Tibial nerve (tissue), 4 donors: ENCODE measurements at regions not wholly inside any gene's neighbourhood (a gene's known extent, or its start where the extent isn't known, plus 50 kb on each side); places are given as distances from the start of the nearest gene placed in this dataset.

Experiments
- DNase-seq, 2 donors: peaks; one replicate each; pipeline ENCODE4 v3.0.0-alpha.2; 2019; ENCODE audit warnings: low spot score in 2 of 2
- H3K27ac ChIP-seq, 4 donors: fragments of 200-600 bp; sonication (generic) in 3 of 4; one replicate each; pipeline ENCODE4 v1.5.1; 2017 to 2019; ENCODE audit warnings: mild to moderate bottlenecking in 1 of 4
- H3K27me3 ChIP-seq, 2 donors: fragments of 200-600 bp; sonication (generic) in 1 of 2; one replicate each; pipeline versions ENCODE4 v1.5.1 to v1.6.0; 2017 to 2019
- H3K36me3 ChIP-seq, 3 donors: fragments of 200-600 bp; sonication (generic); one replicate each; pipeline ENCODE4 v1.5.1; 2018 to 2019
- H3K4me1 ChIP-seq, 4 donors: fragments of 200-600 bp; sonication (generic) in 3 of 4; one replicate each; pipeline ENCODE4 v1.5.1; 2017 to 2019
- H3K4me3 ChIP-seq, 4 donors: fragments of 200-600 bp; sonication (generic) in 3 of 4; one replicate each; pipeline ENCODE4 v1.5.1; 2017 to 2019; ENCODE audit warnings: mild to moderate bottlenecking in 1 of 4, moderate library complexity in 1 of 4
- H3K9me3 ChIP-seq, 4 donors: fragments of 200-600 bp; sonication (generic) in 3 of 4; one replicate each; pipeline ENCODE4 v1.5.1; 2017 to 2019
- CTCF ChIP-seq, 5 experiments: fragments of 200-600 bp in 3 of 5; fragments of 450-650 bp in 2 of 5; sonication (generic) in 3 of 5; IDR thresholded peaks; one replicate each; pipeline ENCODE4 v1.5.1; 2016 to 2019; ENCODE audit warnings: antibody characterized with exemption in 5 of 5, mild to moderate bottlenecking in 3 of 5, moderate library complexity in 2 of 5
- EP300 ChIP-seq, 2 donors: sonication (generic); formaldehyde crosslinking; IDR thresholded peaks; one replicate each; pipeline ENCODE4 v1.6.1; 2017; ENCODE audit warnings: antibody characterized with exemption in 2 of 2, mild to moderate bottlenecking in 1 of 2
- POLR2A ChIP-seq, 2 donors: fragments of 450-650 bp; IDR thresholded peaks; one replicate each; pipeline ENCODE4 v1.6.1; 2017; ENCODE audit warnings: antibody characterized with exemption in 2 of 2, mild to moderate bottlenecking in 2 of 2, moderate library complexity in 2 of 2
- WGBS, 2 donors: methylation state at CpG; one replicate each; pipeline ENCODE4 v1.1.5; 2018; 5-methylcytosine and 5-hydroxymethylcytosine counted together

DNA sequence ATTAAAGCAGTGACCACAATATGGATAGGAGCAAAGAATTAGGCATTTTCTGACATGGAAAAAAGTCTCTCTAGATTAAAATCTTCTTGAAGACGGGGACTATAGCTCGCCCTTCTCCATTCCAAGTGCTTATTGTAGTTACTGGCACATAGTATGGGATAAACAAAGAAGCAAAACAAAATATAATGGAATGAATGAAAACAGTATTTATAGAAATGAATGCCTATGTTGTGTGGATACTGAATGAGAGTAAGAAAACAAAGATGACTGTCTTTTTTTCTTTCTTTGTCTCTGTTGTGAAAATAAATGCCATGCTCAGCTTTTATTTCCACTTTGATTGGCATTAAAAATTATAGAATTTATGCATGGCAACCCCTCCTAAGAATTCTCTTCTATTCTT lies 1414.3 kb upstream of the ACO1 start:
- 43 to 48% methylated on average over 2 of the region's 2 CpGs for WGBS, 2 donors
- Histone ChIP-seq H3K27ac (no peak overlapping the region), H3K9me3 (no peaks in the 10 kb centered on the region), H3K36me3 (no peaks in the 10 kb centered on the region), H3K4me3 (no peak overlapping the region), H3K4me1 (no peaks in the 10 kb centered on the region), H3K27me3 (no peaks in the 10 kb centered on the region)
- TF ChIP-seq POLR2A (IDR thresholded peaks at IDR 0.05) = no peak
- no peak for TF ChIP-seq CTCF (IDR thresholded peaks at IDR 0.05)
- TF ChIP-seq EP300 (IDR thresholded peaks at IDR 0.05) = no peak
- no peak for DNase-seq

DNA sequence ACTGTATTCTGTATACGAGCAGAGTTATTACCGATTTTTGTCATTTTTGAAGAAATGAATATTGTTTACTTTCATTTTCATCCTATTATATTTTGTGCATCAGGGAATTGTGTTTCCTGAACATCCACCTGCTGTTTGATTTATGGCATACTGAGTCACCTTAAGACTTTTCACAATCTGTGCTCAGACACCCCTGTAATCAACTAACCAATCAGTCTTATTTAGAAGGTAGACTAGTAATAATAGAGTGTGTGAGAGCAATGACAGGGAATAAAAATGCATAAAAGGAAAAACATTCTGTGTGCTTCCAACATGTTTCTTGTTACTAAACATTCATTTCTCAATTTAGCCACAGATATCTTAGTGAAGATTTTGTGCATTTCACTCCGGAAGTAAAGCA lies 1413.6 kb upstream of the ACO1 start:
- no peak overlapping the region for H3K4me3 ChIP-seq
- H3K36me3 ChIP-seq = no peaks in the 10 kb centered on the region
- H3K4me1 ChIP-seq = no peaks in the 10 kb centered on the region
- WGBS, 2 donors = 78 to 80% methylated on average over 3 of the region's 3 CpGs
- no peaks in the 10 kb centered on the region for H3K27me3 ChIP-seq
- H3K9me3 ChIP-seq = no peaks in the 10 kb centered on the region
- H3K27ac ChIP-seq = no peak overlapping the region
- TF ChIP-seq EP300 (IDR thresholded peaks at IDR 0.05) (no peak), CTCF (IDR thresholded peaks at IDR 0.05) (no peak), POLR2A (IDR thresholded peaks at IDR 0.05) (no peak)
- no peak for DNase-seq

DNA sequence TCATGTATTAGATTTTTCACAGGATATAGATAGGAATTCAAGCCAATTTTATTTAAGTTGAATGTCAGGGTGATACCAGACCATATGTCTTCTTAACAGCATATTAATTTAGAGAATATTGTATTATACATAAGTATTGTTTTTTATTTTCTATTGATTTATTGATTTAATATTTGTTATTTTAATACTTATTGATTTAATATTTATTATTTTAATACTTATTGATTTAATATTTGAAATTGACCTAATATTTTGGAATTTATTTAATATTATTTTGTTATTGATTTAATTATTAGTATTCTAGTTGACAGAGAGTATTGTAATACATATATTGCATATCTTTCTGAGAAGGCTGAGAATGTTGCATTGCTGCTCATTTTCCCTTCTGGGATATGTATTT lies 1411.8 kb upstream of the ACO1 start:
- no peak for DNase-seq
- no peaks in the 10 kb centered on the region for H3K9me3 ChIP-seq
- H3K36me3 ChIP-seq = no peaks in the 10 kb centered on the region
- no peak overlapping the region for H3K4me3 ChIP-seq
- no peaks in the 10 kb centered on the region for H3K4me1 ChIP-seq
- TF ChIP-seq CTCF (IDR thresholded peaks at IDR 0.05) (no peak), POLR2A (IDR thresholded peaks at IDR 0.05) (no peak), EP300 (IDR thresholded peaks at IDR 0.05) (no peak)
- H3K27me3 ChIP-seq = no peaks in the 10 kb centered on the region
- no peak overlapping the region for H3K27ac ChIP-seq

DNA sequence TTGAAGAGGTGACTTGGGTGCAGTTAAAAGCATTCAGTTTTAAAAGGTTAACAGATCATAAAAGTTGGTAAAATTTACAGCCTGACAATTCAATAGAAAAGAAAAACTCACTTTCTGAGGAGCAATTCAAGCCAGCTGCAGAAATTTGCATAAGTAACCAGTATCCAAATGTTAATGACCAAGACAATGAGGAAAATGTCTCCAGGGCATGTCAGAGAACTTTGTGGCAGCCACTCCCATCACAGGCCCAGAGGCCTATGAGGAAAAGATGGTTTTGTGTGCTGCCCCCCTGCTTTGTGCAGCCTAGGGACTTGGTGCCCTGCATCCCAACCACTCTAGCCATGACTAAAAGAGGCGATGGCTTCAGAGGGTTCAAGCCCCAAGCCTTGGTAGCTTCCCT lies 1406.5 kb upstream of the ACO1 start:
- no peaks in the 10 kb centered on the region for H3K4me1 ChIP-seq
- WGBS, 2 donors = 83 to 89% methylated on average over 1 of the region's 1 CpG

DNA sequence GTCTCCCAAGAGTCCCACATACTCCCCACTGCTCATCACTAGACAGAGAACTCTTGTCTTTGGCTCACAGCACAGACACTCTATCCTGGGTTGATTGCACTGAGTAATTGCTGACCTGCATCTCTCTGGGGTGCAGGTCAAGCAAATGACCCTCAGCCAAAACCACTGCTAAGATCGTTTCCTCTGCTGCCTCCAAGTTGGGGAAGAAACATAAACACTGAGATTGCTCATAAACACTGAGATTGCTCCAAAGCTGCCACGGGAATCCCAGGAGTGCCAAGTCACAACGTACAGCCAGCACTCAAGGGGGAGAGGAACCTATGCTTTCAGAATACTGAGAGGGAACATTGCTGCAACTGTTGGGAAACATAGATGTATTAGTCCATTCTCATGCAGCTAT lies 1402.1 kb upstream of the ACO1 start:
- Histone ChIP-seq H3K4me3 (no peak overlapping the region), H3K27ac (no peak overlapping the region), H3K36me3 (no peaks in the 10 kb centered on the region), H3K4me1 (no peaks in the 10 kb centered on the region), H3K9me3 (peaks cover 0 to 5% (median 0%) of the 10 kb centered on the region in 4 donors), H3K27me3 (no peaks in the 10 kb centered on the region)
- TF ChIP-seq CTCF (IDR thresholded peaks at IDR 0.05) (no peak), EP300 (IDR thresholded peaks at IDR 0.05) (no peak), POLR2A (IDR thresholded peaks at IDR 0.05) (no peak)
- no peak for DNase-seq
- WGBS, 2 donors = 19 to 21% methylated on average over 3 of the region's 3 CpGs

More for the DNA sequence above, 1406.5 kb upstream of the ACO1 start:
- no peak for TF ChIP-seq CTCF (IDR thresholded peaks at IDR 0.05)
- TF ChIP-seq EP300 (IDR thresholded peaks at IDR 0.05) = no peak
- no peak for TF ChIP-seq POLR2A (IDR thresholded peaks at IDR 0.05)
- Histone ChIP-seq H3K9me3 (no peaks in the 10 kb centered on the region), H3K27ac (no peak overlapping the region), H3K4me3 (no peak overlapping the region), H3K27me3 (no peaks in the 10 kb centered on the region), H3K36me3 (no peaks in the 10 kb centered on the region)
- no peak for DNase-seq
